ENCODE measurements at regions not wholly inside any gene's neighbourhood (a gene's known extent, or its start where the extent isn't known, plus 50 kb on each side); places are given as distances from the start of the nearest gene placed in this dataset.
"Not testable (repeated sequence)": the region's sequence is repeated elsewhere in the genome, so short reads cannot be mapped to it uniquely, and the experiment has no call there.

DNA sequence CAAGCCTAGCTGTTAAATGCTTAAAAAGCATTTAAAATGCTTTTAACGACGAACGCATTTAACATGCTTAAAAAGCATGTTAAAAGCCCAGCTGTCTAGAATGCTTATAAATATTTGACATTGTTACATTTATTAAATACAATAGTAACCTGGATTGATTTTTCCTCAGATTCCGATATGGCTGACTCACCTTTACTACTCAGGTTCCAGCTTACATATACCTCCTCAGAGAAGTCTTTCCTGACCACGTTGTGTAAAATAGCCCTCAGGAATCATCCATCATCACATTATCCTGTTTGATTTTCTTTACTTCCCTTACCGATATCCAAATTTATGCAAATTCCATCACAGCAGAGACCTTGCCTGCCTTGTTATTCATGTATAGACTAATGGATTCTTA is 51.4 kb downstream of the SLC41A2 start:
- no peak for DNase-seq (ENCODE audit: low spot score)

DNA sequence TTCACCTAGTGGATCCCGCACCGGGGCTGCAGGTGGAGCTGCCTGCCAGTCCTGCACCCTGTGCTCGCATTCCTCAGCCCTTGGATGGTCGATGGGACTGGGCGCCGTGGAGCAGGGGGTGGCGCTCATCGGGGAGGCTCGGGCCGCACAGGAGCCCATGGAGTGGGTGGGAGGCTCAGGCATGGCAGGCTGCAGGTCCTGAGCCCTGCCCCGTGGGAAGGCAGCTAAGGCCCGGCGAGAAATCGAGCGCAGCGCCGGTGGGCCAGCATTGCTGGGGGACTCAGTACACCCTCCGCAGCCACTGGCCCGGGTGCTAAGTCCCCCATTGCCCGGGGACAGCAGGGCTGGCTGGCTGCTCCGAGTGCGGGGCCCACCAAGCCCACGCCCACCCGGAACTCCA is 52.6 kb downstream of the SLC41A2 start:
- DNase-seq (ENCODE audit: low spot score), result not testable (repeated sequence)

DNA sequence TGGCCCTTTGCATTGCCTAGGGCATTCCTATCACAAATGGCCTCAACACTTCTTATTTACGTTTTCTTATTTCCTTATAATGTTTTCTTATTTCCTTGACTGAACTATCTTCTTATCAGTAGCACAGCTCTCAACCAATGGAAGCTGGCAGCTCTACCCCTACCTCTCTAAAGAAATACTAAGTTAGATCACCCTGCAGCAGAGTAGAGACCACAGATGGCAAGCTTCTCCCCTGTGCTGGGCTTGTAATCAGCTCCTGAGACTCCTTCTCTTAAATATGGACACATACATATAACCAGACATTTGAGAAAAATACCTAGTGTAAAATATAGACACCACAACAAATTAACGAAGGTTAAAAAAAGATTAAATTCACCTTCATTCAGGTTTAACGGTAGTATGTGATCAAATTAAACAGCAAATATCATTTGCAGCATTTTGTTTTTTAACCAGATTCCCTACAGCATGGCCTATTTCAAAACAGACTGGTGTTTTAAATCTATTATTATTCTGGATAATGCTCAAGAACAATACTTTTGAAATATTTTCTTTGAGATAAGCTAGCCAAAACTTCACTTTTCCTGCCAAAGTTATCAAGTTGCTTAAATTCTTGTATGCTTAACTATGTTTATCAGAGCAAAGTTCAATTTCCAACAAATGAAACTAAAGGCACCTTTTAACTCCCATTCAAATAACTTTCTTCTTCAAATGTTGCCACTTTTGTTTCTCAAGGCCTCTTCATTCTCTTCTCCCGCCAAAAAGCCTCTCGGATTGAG is 54.3 kb downstream of the SLC41A2 start:
- no peak for DNase-seq (ENCODE audit: low spot score)

DNA sequence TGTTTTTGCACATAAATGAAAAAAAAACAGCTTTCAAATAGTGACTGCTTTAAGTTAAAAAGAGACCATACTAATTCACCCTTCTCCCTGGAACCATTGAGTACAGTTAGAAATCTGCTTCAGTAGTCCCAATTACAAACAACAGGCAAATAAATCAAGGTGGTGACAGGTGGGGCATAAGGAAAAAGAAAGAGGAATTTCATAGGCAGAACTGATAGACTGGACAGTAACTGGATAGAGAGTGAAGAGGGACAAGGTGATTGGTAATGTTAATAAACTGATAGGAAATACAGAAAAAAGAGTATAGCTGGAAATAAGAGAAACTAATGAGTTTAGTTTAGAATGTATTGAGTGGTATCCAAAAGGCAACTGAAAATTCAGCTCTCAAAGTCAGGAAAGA is 56.0 kb downstream of the SLC41A2 start:
- no peak for DNase-seq (ENCODE audit: low spot score)

DNA sequence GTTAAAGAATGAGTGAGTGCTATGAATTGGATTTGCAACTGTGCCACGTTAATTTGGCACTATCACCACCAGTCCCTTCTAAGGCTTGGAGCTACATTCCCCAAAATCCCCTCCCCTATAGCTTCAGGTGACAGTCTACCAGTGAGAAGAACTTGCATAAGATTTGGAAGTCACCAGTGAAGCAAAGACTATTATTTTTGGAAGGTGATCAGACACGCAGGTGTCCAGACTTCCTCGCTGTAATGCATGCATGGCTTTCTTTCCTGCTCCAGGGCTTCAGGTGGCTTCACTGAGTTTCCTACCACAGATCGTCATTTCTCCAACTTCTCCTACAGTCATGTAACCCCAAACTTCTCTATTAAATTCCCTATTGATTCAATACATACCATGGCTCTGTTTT is 61.4 kb downstream of the SLC41A2 start:
- no peak for DNase-seq (ENCODE audit: low spot score)

DNA sequence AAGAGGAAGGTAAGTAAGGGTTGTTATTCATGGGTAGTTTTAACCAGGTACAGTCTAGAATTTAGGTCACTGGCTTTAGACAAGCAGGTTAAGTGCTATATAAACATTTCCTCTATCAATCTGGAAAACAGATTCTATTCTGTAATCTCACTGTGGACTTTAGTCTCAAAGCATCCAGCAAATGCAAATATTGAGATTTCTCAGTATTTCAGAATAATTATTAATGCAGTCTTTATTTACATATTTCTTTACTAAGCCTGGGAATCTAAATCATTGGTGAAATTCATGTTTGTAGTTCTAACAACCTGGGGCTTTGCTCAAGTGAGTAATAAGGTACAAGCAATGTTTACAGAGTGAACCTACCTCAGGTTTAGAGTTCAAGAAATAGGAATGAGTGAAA is 61.9 kb downstream of the SLC41A2 start:
- no peak for DNase-seq (ENCODE audit: low spot score)

DNA sequence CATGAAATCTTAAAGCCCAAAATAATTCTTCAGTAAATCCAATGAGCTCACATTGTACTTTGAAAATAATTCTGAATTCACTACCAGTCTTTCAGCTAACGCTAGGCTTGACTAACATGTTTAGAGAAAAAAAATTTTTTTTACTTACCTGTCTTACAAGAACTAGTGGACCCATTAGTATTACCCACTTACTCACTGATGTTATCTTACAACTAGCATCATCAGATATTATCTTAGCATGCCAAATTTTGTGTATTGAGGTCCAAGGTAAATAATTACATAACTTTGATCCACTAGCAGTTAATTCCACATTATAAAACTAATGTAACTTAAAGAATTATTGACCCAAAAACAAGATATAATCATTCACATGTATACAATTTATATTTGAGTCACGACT is 62.7 kb downstream of the SLC41A2 start:
- DNase-seq (ENCODE audit: low spot score), result no peak

DNA sequence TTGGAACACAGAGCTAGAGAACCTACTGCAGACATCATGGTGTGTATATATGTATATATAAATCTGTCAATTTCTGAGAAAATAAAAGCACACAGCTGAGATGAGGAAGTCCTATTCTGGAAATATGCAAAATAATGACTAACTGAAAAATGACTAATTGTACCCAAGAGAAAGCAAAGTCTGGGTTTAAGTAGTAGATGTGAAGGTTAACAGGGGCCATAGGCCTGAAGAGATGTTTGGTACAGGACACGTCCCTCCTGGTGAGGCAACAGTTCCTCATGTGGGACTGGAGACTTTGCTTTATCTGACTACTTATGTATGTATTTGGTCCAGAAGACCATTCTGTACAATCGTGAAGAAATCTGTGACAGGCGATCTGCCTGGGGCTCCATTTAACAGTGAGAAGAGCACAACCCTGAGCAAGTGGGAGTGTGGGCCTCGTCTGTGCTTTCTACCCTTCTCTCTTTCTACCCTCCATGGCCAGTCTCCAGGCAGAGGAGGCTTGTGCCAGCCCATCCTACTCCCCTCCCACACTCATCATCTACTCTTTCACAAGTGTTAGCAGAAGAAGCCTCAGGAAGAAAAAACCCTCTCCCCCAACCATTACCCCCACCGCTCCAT is 67.5 kb downstream of the SLC41A2 start:
- no peak for DNase-seq (ENCODE audit: low spot score)

DNA sequence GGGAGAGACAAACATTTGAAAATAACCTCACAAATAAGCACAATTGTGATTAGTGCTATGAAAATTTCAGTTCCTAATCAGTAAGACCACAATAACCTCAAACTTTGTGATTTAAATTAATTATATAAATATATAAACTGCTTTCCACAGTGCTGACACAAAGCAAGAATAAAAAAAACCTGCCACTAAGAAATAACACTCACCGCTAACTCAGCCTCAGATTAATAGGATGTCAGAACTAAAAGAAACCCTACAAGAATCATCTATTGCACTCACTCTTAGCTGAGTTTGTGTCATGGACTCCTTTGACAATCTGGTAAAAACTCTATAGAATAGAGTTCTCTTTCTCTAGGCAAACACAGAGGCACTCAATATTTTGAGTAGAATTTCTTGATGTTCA is 68.4 kb downstream of the SLC41A2 start:
- DNase-seq (ENCODE audit: low spot score), result no peak

DNA sequence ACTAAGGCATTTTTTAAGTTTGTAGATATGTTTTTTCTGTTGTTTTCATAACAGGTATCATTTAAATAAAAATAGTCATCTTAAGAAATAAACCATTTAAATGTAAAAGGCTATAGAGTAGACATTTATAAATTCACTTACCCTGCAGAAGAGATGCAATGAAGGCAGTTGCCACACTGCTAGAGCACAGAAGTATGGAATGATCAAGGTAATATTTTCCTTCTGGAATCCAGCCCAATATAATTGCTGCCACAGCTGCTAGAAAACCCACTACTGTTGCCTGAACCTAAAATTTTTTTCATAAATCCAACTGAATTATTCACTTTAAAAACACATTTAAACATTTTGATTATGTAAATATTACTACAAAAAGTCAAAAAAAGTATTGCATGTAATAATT is 69.2 kb downstream of the SLC41A2 start:
- no peak for DNase-seq (ENCODE audit: low spot score)

DNA sequence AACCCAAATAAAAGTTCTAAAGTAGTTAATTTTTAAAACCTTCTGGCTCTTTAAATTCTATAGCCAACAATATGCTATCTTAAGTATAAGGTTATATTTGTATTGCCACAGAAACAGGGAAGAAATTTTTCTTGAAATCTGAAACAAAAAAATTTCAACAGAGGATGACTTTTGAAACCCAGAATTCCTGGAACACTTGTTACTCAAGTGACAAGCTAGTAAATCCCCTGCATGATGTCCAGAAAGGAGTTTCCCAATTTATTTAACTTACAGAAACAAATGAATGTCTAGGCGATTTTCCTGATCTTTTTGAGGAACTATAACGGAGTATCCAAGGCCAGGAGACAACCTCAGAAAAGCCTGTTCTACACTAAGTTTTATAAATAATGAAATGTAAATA is 69.6 kb downstream of the SLC41A2 start:
- DNase-seq (ENCODE audit: low spot score), result no peak

DNA sequence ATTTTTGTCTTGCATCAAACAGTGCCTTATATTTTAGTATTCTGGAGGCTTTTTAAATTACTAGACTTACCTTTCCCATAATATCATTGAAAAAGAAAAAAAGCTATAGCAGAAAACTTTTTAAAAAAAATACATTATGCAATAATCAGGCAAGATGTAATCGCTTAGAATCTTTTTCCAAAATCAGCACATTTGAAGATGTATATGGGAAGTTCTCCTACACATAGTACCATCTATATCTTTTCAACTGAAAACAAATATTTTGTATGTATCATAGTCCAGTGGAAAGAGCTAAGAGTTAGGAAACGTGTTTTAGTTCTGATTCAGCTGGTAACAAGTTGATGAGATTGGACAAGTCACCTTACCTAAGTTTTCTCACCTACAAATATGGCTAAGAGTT is 70.6 kb downstream of the SLC41A2 start:
- DNase-seq (ENCODE audit: low spot score), result no peak

DNA sequence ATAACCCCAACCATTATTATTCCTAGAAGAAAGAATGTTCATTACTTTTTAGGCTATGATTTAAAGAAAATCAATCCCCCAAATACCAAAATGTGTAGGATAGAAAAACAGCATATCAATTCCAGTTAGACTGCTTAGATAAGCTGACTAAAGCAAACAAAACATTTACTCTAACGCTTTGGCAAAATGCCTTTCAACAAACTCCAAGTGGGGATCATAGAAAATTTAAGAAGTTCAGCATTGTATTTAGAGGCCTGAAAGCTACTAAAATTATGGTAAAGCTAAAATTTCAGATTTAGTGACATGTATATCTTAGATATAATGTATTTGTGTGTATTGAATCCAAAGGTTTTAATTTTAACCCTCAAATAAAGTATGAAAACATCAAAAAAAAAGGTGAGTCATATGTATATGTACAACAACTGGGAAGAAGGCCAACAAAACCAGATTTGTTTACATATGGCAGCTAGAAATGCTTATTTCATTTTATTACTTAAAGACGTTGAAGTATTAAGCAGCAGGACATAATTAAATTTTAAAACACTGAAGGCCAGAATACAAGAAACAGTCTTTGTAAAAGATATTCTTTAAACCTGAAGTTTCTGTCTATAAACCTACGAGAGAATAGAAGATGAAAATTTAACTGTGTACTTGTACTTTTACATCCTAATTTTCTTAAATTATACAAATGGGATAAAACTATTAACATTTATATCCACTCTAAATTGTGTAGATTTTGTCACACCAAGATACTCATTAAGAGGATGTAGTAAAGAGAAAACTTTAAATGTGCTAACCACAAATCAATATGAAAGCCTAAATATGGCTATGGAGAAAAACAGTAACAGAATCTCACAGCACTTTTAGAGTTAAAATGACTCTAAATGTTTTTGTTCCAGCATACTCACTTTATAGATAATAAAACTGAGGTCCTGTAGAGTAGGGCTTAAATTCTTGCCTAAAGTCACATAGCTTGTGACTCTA is 71.4 kb downstream of the SLC41A2 start:
- peak; percentile 68 for DNase-seq (ENCODE audit: low spot score)

DNA sequence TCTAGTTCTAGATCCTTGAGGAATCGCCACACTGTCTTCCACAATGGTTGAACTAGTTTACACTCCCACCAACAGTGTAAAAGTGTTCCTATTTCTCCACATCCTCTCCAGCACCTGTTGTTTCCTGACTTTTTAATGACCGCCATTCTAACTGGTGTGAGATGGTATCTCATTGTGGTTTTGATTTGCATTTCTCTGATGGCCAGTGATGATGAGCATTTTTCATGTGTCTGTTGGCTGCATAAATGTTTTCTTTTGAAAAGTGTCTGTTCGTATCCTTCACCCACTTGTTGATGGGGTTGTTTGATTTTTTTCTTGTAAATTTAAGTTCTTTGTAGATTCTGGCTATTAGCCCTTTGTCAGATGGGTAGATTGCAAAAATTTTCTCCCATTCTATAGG is 79.2 kb downstream of the SLC41A2 start:
- DNase-seq (ENCODE audit: low spot score), result not testable (repeated sequence)

DNA sequence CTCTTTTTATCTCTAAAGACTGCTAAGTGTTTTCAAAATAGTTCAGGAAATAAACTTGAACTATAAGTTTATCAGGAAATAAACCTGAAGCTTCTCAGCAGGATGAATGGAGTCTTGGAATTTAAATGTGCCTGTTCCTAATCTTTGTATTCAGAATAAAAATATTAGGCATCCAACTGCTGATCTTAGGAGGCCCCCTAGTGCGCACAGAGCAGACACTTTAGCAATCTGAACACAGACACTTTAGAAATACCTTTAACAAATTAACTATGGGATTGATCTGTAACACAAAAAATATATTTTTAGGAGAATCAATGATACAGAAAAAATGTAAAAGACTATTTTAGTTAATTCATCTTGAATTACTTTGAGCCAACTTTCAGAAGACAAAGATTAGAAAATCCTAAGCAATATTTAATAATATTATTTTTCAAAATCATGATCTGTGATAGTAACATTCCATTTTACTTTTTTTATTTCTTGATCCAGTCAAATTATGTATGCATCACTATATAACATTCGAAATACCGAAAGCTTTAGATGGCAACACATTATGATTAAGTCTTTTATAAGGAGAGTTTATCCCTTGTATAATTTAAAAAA is 80.9 kb downstream of the SLC41A2 start:
- DNase-seq (ENCODE audit: low spot score), result peak; percentile 20

DNA sequence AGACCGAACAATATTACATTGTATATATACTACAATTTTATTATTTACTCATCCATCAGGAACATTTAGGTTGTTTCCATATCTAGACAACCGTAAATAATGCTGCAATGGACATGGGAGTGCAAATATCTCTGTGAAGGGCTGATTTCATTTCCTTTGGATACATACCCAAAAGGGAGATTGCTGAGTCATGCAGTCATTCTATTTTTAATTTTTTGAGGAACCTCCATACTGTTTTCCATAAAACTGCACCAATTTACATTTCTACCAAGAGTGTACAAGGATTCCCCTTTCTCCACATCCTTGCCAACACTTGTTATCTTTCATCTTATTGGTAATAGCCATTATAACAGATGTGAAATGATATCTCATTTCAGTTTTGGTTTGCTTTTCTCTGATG is 84.7 kb downstream of the SLC41A2 start:
- no peak for DNase-seq (ENCODE audit: low spot score)

DNA sequence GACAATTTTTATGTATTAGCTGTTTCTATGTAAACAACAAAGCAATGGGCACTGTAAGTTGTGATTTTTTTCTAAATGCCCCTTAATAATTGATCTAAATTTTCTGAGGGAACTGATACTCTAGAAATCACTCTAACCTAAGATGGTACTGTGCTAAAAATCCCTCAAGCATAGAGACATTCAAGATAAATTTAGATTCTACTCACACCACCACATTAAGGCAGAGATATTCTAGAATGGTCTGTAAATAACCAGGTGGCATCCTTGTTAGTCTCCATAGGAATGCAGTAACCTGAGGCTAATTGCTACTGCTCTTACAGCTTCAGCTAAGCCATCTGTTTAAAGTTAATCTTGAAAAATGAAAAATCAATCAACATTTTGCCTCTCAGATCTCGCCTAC is 87.3 kb downstream of the SLC41A2 start:
- DNase-seq (ENCODE audit: low spot score), result no peak

DNA sequence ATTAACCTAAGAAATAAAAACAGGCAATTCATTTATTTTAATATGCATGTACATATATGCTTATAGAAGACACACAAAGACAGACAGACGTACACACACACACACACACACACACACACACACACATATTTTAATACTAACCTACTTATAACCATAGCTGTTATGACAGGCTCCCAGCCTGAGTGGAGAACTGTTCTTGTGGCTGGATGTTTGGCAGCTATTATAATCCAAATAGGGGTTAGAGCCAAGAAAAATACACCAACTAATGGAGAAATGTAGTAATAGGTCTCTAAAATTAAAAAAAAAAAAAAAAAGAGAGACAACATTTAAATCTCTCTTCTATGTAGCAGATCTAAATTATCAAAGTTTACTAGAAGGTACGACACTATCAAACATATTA is 91.8 kb downstream of the SLC41A2 start:
- DNase-seq (ENCODE audit: low spot score), result no peak

DNA sequence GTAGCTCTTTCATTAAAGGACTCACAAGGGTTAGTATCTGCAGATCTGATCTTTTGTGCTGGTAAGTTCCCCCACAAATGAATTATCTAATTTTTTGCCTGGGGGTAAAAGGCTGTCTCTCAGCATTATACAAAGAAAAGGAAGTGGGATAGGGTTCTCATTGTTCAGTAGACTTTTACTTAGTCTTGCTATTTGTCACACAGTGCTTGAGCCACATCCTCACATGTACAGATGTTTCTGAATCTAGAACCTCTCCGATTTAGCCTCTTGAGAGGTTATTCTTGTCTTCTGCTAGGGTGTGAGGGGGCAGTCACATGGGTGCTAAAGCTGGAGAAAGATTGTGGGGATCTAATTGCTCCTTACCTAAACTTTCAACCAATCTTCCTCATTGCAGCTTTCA is 93.0 kb downstream of the SLC41A2 start:
- DNase-seq (ENCODE audit: low spot score), result no peak

DNA sequence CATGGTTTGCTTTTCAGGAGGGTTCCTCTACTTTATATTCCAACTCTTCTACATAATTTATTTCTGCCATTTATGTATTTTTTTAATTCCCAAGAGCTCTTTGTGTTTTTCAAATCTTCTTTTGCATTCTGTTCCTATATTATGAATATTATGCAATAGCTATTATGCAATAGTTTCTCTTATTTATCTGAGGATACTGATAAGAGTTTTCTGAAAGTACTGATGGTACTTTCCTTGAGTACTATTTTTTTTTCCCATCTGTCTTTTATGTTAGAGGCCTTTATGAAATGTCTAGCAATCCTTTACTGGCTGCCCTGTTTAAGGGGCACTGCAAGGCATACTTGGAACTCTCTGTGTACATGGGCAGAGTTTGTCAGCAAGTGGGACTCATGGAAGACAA is 93.4 kb downstream of the SLC41A2 start:
- DNase-seq (ENCODE audit: low spot score), result no peak

DNA sequence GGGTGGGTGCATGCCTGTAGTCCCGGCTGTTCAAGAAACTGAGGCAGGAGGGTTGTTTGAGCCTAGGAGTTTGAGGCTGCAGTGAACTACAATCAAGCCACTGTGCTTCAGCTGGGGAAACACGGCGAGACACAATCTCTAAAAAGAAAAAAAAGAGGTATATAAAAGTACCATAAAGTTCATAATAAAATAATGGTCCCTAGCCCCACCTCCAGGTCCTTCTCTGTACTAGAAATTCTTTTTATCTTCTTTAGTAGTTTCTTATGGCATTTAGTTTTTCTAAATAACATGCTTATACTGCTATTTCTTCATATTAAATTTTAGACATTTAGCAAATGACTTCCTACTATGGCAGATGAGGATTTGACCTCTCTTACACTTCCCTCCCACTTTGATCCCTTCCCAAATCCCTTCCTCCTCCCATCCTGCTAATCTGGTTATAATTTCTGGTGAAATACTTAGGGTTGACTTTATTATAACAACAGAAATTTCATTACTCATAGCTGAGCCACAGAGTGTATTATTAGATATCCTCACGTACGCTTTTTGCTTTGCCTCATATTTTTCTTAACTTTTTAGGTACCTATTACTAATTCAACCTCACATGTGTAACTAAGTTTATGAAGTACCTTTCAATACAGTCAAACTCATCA is 94.7 kb downstream of the SLC41A2 start:
- no peak for DNase-seq (ENCODE audit: low spot score)
